ENCODE measurements at regions not wholly inside any gene's neighbourhood (a gene's known extent, or its start where the extent isn't known, plus 50 kb on each side); places are given as distances from the start of the nearest gene placed in this dataset.

DNA sequence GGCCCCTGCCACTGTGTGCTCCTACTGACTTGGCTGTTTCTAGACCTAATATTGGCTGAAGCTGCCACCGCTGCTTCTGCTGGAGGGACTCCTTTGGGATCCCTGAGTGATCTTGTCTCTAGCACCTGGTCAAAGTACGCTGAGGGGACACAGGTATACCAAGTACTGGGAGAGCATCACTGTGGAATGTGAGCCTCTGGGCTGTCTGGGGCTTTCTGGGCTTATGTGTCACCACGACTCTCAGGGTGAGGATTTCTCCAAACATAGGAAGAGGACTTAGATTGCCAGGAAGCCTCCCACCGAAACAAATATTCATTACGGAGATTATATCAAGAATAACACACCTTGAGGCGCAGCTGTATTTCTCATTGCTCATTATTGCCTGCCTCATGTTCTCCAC is 435.8 kb downstream of the HS3ST3B1 start:
- TF ChIP-seq ZNF274 (IDR thresholded peaks at IDR 0.05; ENCODE audit: low read depth, low read length) (no peak), EZH2 (IDR thresholded peaks at IDR 0.05) (no peak), CEBPB (IDR thresholded peaks at IDR 0.05; ENCODE audit: low read depth) (no peak), YY1 (IDR thresholded peaks at IDR 0.05; ENCODE audit: extremely low read depth, insufficient replicate concordance, low read depth, low read length) (no peak), TCF7L2 (IDR thresholded peaks at IDR 0.05; ENCODE audit: borderline replicate concordance, extremely low read depth, insufficient read depth, insufficient read length) (no peak), ZFX (IDR thresholded peaks at IDR 0.05) (no peak), JUND (IDR thresholded peaks at IDR 0.05) (no peak), POLR2AphosphoS5 (IDR thresholded peaks at IDR 0.05; ENCODE audit: low read depth, low read length) (no peak), EZH2phosphoT487 (IDR thresholded peaks at IDR 0.05; ENCODE audit: borderline replicate concordance) (no peak)
- TF ChIP-seq, protein P1, sequence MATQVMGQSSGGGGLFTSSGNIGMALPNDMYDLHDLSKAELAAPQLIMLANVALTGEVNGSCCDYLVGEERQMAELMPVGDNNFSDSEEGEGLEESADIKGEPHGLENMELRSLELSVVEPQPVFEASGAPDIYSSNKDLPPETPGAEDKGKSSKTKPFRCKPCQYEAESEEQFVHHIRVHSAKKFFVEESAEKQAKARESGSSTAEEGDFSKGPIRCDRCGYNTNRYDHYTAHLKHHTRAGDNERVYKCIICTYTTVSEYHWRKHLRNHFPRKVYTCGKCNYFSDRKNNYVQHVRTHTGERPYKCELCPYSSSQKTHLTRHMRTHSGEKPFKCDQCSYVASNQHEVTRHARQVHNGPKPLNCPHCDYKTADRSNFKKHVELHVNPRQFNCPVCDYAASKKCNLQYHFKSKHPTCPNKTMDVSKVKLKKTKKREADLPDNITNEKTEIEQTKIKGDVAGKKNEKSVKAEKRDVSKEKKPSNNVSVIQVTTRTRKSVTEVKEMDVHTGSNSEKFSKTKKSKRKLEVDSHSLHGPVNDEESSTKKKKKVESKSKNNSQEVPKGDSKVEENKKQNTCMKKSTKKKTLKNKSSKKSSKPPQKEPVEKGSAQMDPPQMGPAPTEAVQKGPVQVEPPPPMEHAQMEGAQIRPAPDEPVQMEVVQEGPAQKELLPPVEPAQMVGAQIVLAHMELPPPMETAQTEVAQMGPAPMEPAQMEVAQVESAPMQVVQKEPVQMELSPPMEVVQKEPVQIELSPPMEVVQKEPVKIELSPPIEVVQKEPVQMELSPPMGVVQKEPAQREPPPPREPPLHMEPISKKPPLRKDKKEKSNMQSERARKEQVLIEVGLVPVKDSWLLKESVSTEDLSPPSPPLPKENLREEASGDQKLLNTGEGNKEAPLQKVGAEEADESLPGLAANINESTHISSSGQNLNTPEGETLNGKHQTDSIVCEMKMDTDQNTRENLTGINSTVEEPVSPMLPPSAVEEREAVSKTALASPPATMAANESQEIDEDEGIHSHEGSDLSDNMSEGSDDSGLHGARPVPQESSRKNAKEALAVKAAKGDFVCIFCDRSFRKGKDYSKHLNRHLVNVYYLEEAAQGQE (IDR thresholded peaks at IDR 0.05; ENCODE audit: low read depth), result no peak
- TF ChIP-seq, protein P2, sequence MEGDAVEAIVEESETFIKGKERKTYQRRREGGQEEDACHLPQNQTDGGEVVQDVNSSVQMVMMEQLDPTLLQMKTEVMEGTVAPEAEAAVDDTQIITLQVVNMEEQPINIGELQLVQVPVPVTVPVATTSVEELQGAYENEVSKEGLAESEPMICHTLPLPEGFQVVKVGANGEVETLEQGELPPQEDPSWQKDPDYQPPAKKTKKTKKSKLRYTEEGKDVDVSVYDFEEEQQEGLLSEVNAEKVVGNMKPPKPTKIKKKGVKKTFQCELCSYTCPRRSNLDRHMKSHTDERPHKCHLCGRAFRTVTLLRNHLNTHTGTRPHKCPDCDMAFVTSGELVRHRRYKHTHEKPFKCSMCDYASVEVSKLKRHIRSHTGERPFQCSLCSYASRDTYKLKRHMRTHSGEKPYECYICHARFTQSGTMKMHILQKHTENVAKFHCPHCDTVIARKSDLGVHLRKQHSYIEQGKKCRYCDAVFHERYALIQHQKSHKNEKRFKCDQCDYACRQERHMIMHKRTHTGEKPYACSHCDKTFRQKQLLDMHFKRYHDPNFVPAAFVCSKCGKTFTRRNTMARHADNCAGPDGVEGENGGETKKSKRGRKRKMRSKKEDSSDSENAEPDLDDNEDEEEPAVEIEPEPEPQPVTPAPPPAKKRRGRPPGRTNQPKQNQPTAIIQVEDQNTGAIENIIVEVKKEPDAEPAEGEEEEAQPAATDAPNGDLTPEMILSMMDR (IDR thresholded peaks at IDR 0.05 in 2 of 3, conservative IDR thresholded peaks at IDR 0.05 in 1 of 3; ENCODE audit: borderline replicate concordance in 1 of 3, insufficient read depth in 1 of 3, low read depth in 2 of 3, low read length in 2 of 3), result no peak
